H9 (cell line): ENCODE measurements at regions not wholly inside any gene's neighbourhood (a gene's known extent, or its start where the extent isn't known, plus 50 kb on each side); places are given as distances from the start of the nearest gene placed in this dataset.

Experiments used
- DNase-seq: peaks from one replicate; pipeline ENCODE4 v3.0.0-alpha.2; 2017
- H2AFZ ChIP-seq: one replicate; pipeline ENCODE4 v1.6.1; 2013; ENCODE audit warnings: mild to moderate bottlenecking, low read length, control low read depth, moderate library complexity
- H2AK5ac ChIP-seq: 2 replicates; pipeline ENCODE4 v1.6.1; 2013; ENCODE audit warnings: low read length, control low read depth, mixed read lengths; ENCODE audit not compliant: insufficient read length
- H2BK120ac ChIP-seq: one replicate; pipeline ENCODE4 v1.6.1; 2013; ENCODE audit warnings: low read depth, mild to moderate bottlenecking, low read length, control low read depth, inconsistent platforms; ENCODE audit not compliant: poor library complexity, severe bottlenecking
- H2BK12ac ChIP-seq: 2 replicates; pipeline ENCODE4 v1.6.1; 2013; ENCODE audit warnings: low read length, control low read depth, mixed read lengths, low read depth; ENCODE audit not compliant: insufficient read length
- H2BK15ac ChIP-seq: 2 replicates; pipeline ENCODE4 v1.6.1; 2013; ENCODE audit warnings: low read depth, low read length, control low read depth
- H2BK20ac ChIP-seq: one replicate; pipeline ENCODE4 v1.6.1; 2013; ENCODE audit warnings: low read depth, mild to moderate bottlenecking, low read length, control low read depth, inconsistent platforms; ENCODE audit not compliant: poor library complexity, severe bottlenecking
- H2BK5ac ChIP-seq: 2 replicates; pipeline ENCODE4 v1.6.1; 2013; ENCODE audit warnings: low read length, control low read depth, mixed read lengths; ENCODE audit not compliant: insufficient read length
- H3K14ac ChIP-seq: 2 replicates; pipeline ENCODE4 v1.6.1; 2013; ENCODE audit warnings: low read length, control low read depth; ENCODE audit not compliant: insufficient read depth
- H3K18ac ChIP-seq: 2 replicates; pipeline ENCODE4 v1.6.1; 2013; ENCODE audit warnings: low read depth, mild to moderate bottlenecking, mixed read lengths, low read length, control low read depth; ENCODE audit not compliant: insufficient read length
- H3K23ac ChIP-seq: 2 replicates; pipeline ENCODE4 v1.6.1; 2013; ENCODE audit warnings: low read length, control low read depth, mixed read lengths, low read depth; ENCODE audit not compliant: insufficient read length
- H3K23me2 ChIP-seq: 2 replicates; pipeline ENCODE4 v1.6.1; 2013; ENCODE audit warnings: low read depth, mild to moderate bottlenecking, mixed read lengths, low read length, control low read depth; ENCODE audit not compliant: insufficient read length, poor library complexity, severe bottlenecking
- H3K27ac ChIP-seq: 2 replicates; pipeline ENCODE4 v1.5.1; 2013; ENCODE audit warnings: low read length, control low read depth, mixed read lengths, low read depth; ENCODE audit not compliant: insufficient read length
- H3K27me3 ChIP-seq: 2 replicates; pipeline ENCODE4 v1.6.1; 2013; ENCODE audit warnings: low read length, control low read depth, inconsistent platforms; ENCODE audit not compliant: insufficient read depth
- H3K4ac ChIP-seq: 2 replicates; pipeline ENCODE4 v1.6.1; 2013; ENCODE audit warnings: low read depth, mild to moderate bottlenecking, control low read depth, inconsistent platforms, low read length, moderate library complexity
- H3K4me1 ChIP-seq: 2 replicates; pipeline ENCODE4 v1.6.1; 2013; ENCODE audit warnings: low read length, control low read depth, inconsistent platforms; ENCODE audit not compliant: insufficient read depth
- H3K4me2 ChIP-seq: 2 replicates; pipeline ENCODE4 v1.6.1; 2013; ENCODE audit warnings: low read length, control low read depth, mixed read lengths; ENCODE audit not compliant: insufficient read length, insufficient read depth
- H3K56ac ChIP-seq: 2 replicates; pipeline ENCODE4 v1.6.1; 2013; ENCODE audit warnings: low read depth, mild to moderate bottlenecking, mixed read lengths, low read length, control low read depth; ENCODE audit not compliant: insufficient read length
- H3K79me1 ChIP-seq: 2 replicates; pipeline ENCODE4 v1.6.1; 2013; ENCODE audit warnings: low read depth, mild to moderate bottlenecking, moderate library complexity, low read length, control low read depth, inconsistent platforms; ENCODE audit not compliant: insufficient read depth, poor library complexity, severe bottlenecking
- H3K79me2 ChIP-seq: 2 replicates; pipeline ENCODE4 v1.6.1; 2013; ENCODE audit warnings: low read length, control low read depth, inconsistent platforms; ENCODE audit not compliant: insufficient read depth
- H3K9ac ChIP-seq: 2 replicates; pipeline ENCODE4 v1.6.1; 2013; ENCODE audit warnings: low read length, control low read depth, mixed read lengths; ENCODE audit not compliant: insufficient read length; ENCODE audit errors: extremely low read depth
- H3K9me3 ChIP-seq: one replicate; pipeline ENCODE4 v1.6.1; 2013; ENCODE audit warnings: low read depth, low read length, inconsistent platforms; ENCODE audit not compliant: control insufficient read depth
- H3T11ph ChIP-seq: one replicate; pipeline ENCODE4 v1.6.1; 2013; ENCODE audit warnings: mild to moderate bottlenecking, low read length, control low read depth, inconsistent platforms
- H4K20me1 ChIP-seq: one replicate; pipeline ENCODE4 v1.6.1; 2013; ENCODE audit not compliant: control insufficient read depth, insufficient read length, insufficient read depth
- H4K5ac ChIP-seq: 2 replicates; pipeline ENCODE4 v1.6.1; 2013; ENCODE audit warnings: low read depth, mild to moderate bottlenecking, mixed read lengths, low read length, control low read depth; ENCODE audit not compliant: insufficient read length
- H4K8ac ChIP-seq: replicated peaks from 2 replicates; pipeline ENCODE4 v1.6.1; 2013; ENCODE audit warnings: low read length, control low read depth, mixed read lengths, low read depth; ENCODE audit not compliant: insufficient read length
- H4K91ac ChIP-seq: 2 replicates; pipeline ENCODE4 v1.6.1; 2013; ENCODE audit warnings: low read depth, mild to moderate bottlenecking, moderate library complexity, mixed read lengths, low read length, control low read depth; ENCODE audit not compliant: insufficient read length
- H3K27ac Mint-ChIP-seq, 3 experiments: 2 replicates in 2 of 3; 3 replicates in 1 of 3; pipeline ENCODE4 v1.8.0; 2020 to 2021; ENCODE audit warnings: mixed read lengths in 3 of 3, mild to moderate bottlenecking in 1 of 3, moderate library complexity in 1 of 3
- H3K27me3 Mint-ChIP-seq: 2 replicates; pipeline ENCODE4 v1.8.0; 2021; ENCODE audit warnings: low read depth, mild to moderate bottlenecking, moderate library complexity, mixed read lengths
- H3K36me3 Mint-ChIP-seq, 3 experiments: 2 replicates in 2 of 3; 3 replicates in 1 of 3; pipeline ENCODE4 v1.8.0; 2020 to 2021; ENCODE audit warnings: low read depth in 3 of 3, mixed read lengths in 3 of 3; ENCODE audit not compliant: insufficient read depth in 1 of 3
- H3K4me1 Mint-ChIP-seq, 2 experiments: 2 replicates each; pipeline ENCODE4 v1.8.0; 2020; ENCODE audit warnings: mixed read lengths in 2 of 2
- H3K4me3 Mint-ChIP-seq, 2 experiments: 2 replicates in 1 of 2; 3 replicates in 1 of 2; pipeline ENCODE4 v1.8.0; 2020 to 2021; ENCODE audit warnings: mild to moderate bottlenecking in 2 of 2, mixed read lengths in 2 of 2, moderate library complexity in 1 of 2
- H3K9me3 Mint-ChIP-seq, 2 experiments: 2 replicates in 1 of 2; 3 replicates in 1 of 2; pipeline ENCODE4 v1.8.0; 2020; ENCODE audit warnings: mild to moderate bottlenecking in 2 of 2, mixed read lengths in 2 of 2, moderate library complexity in 1 of 2
- CTCF ChIP-seq: fragments of 200-600 bp; sonication (generic); conservative IDR thresholded peaks from 3 replicates; pipeline ENCODE4 v1.8.0; 2021; ENCODE audit warnings: antibody characterized with exemption, mild to moderate bottlenecking
- WGBS: extraction: QIAGEN DNeasy Blood & Tissue Kit; methylation state at CpG from one replicate; pipeline ENCODE4 v1.1.7; 2013; ENCODE audit warnings: missing lambda C conversion rate, low lambda C conversion rate, mixed read lengths; ENCODE audit not compliant: insufficient read length; ENCODE audit errors: extremely low coverage; 5-methylcytosine and 5-hydroxymethylcytosine counted together

- WGBS: no CpG with 5 or more reads among the region's 5 CpGs
- H2BK12ac ChIP-seq: no peak overlapping the region
- Mint-ChIP-seq H3K27ac (no peak overlapping the region), H3K4me3 (no peak overlapping the region), H3K4me1 (peaks cover 8 to 16% of the 10 kb centered on the region in 2 experiments), H3K9me3 (no peaks in the 10 kb centered on the region), H3K27me3 (no peaks in the 10 kb centered on the region), H3K36me3 (no peaks in the 10 kb centered on the region)
- no peaks in the 10 kb centered on the region for H3K23me2 ChIP-seq
- H2AFZ ChIP-seq: no peak overlapping the region
- no peak overlapping the region for H3K18ac ChIP-seq
- no peak overlapping the region for H3T11ph ChIP-seq
- no peak overlapping the region for H3K9ac ChIP-seq
- no peak overlapping the region for H3K23ac ChIP-seq
- no peak overlapping the region for H3K27ac ChIP-seq
- no peak overlapping the region for H2AK5ac ChIP-seq
- H4K91ac ChIP-seq: no peak overlapping the region
- no peak for TF ChIP-seq CTCF
- no peak for DNase-seq
- H3K14ac ChIP-seq: no peak overlapping the region
- H4K20me1 ChIP-seq: no peaks in the 10 kb centered on the region
- H4K8ac ChIP-seq: no peak overlapping the region
- no peaks in the 10 kb centered on the region for H3K79me2 ChIP-seq
- no peak overlapping the region for H3K56ac ChIP-seq
- no peak overlapping the region for H2BK120ac ChIP-seq
- H2BK20ac ChIP-seq: no peak overlapping the region
- no peaks in the 10 kb centered on the region for H3K79me1 ChIP-seq
- H3K4ac ChIP-seq: no peak overlapping the region
- no peak overlapping the region for H2BK5ac ChIP-seq
- no peak overlapping the region for H3K4me2 ChIP-seq
- no peaks in the 10 kb centered on the region for H3K27me3 ChIP-seq
- H3K9me3 ChIP-seq: no peaks in the 10 kb centered on the region
- no peak overlapping the region for H2BK15ac ChIP-seq
- no peaks in the 10 kb centered on the region for H3K4me1 ChIP-seq
- H4K5ac ChIP-seq: no peak overlapping the region
These were observed 95.3 kb upstream of the ANK3 start for GRCh38 chr10:60485025-60485424.
